Colonic mucosa (tissue), 4 donors: ENCODE measurements at regions not wholly inside any gene's neighbourhood (a gene's known extent, or its start where the extent isn't known, plus 50 kb on each side); places are given as distances from the start of the nearest gene placed in this dataset.
"Not testable (repeated sequence)": the region's sequence is repeated elsewhere in the genome, so short reads cannot be mapped to it uniquely, and the experiment has no call there.

Source experiments
- DNase-seq: peaks from one replicate; pipeline ENCODE4 v3.0.0-alpha.2; 2020
- H3K27ac ChIP-seq: fragments of 200-600 bp; one replicate; pipeline ENCODE4 v1.8.0; 2021
- H3K27me3 ChIP-seq: fragments of 200-600 bp; one replicate; pipeline ENCODE4 v1.8.0; 2021
- H3K36me3 ChIP-seq: fragments of 200-600 bp; one replicate; pipeline ENCODE4 v1.8.0; 2021
- H3K4me1 ChIP-seq: fragments of 200-600 bp; one replicate; pipeline ENCODE4 v1.8.0; 2021; ENCODE audit warnings: mild to moderate bottlenecking
- H3K4me3 ChIP-seq: fragments of 200-600 bp; one replicate; pipeline ENCODE4 v1.8.0; 2021
- H3K9ac ChIP-seq, 2 donors: one replicate each; pipeline ENCODE4 v1.7.0; 2013; ENCODE audit warnings: control low read depth in 2 of 2, low read depth in 2 of 2, low read length in 2 of 2
- H3K9me3 ChIP-seq: fragments of 200-600 bp; one replicate; pipeline ENCODE4 v1.8.0; 2021
- intact Hi-C: fragments of 100-400 bp; cut with DNase I; formaldehyde crosslinking; loops from one replicate; pipeline ENCODE4 v1.14.1; 2022
- donor health status: healthy.
- donor health status: DM: no; HTN: no; CAD: no.
- donor health status: DM: no; HTN: no; CAD: no.

- DNase-seq, H3K36me3 ChIP-seq, H3K4me3 ChIP-seq, H3K4me1 ChIP-seq, H3K27me3 ChIP-seq, H3K27ac ChIP-seq, H3K9me3 ChIP-seq, intact Hi-C loops, H3K9ac ChIP-seq: not testable (repeated sequence)
Measured at GRCh38 chr21:5055027-5055754, 5466.2 kb upstream of the TPTE start.

GRCh38 chr21:5055996-5056962 is 5465.1 kb upstream of the TPTE start:
- H3K9me3 ChIP-seq, H3K36me3 ChIP-seq, H3K27ac ChIP-seq, H3K4me1 ChIP-seq, DNase-seq, H3K27me3 ChIP-seq, intact Hi-C loops, H3K9ac ChIP-seq, H3K4me3 ChIP-seq: not testable (repeated sequence)

GRCh38 chr21:5057077-5057476 is 5464.3 kb upstream of the TPTE start:
- H3K4me1 ChIP-seq, H3K4me3 ChIP-seq, H3K9me3 ChIP-seq, intact Hi-C loops, H3K27me3 ChIP-seq, H3K27ac ChIP-seq, H3K9ac ChIP-seq, H3K36me3 ChIP-seq, DNase-seq: not testable (repeated sequence)

- H3K9ac ChIP-seq, H3K9me3 ChIP-seq, DNase-seq, intact Hi-C loops, H3K36me3 ChIP-seq, H3K4me1 ChIP-seq, H3K27ac ChIP-seq, H3K27me3 ChIP-seq, H3K4me3 ChIP-seq: not testable (repeated sequence)
Measured at GRCh38 chr21:5060364-5061083, 5460.9 kb upstream of the TPTE start.

GRCh38 chr21:5064581-5065142 is 5456.7 kb upstream of the TPTE start:
- H3K4me1 ChIP-seq, intact Hi-C loops, H3K4me3 ChIP-seq, H3K27ac ChIP-seq, H3K9ac ChIP-seq, H3K27me3 ChIP-seq, H3K9me3 ChIP-seq, H3K36me3 ChIP-seq, DNase-seq: not testable (repeated sequence)

- H3K36me3 ChIP-seq, DNase-seq, H3K9me3 ChIP-seq, H3K4me1 ChIP-seq, intact Hi-C loops, H3K4me3 ChIP-seq, H3K27me3 ChIP-seq, H3K9ac ChIP-seq, H3K27ac ChIP-seq: not testable (repeated sequence)
Measured at GRCh38 chr21:5065240-5066211, 5455.9 kb upstream of the TPTE start.

- H3K27ac ChIP-seq, DNase-seq, H3K4me3 ChIP-seq, H3K36me3 ChIP-seq, H3K9ac ChIP-seq, H3K4me1 ChIP-seq, H3K9me3 ChIP-seq, H3K27me3 ChIP-seq, intact Hi-C loops: not testable (repeated sequence)
Measured at GRCh38 chr21:5066682-5067251, 5454.6 kb upstream of the TPTE start.

- H3K4me3 ChIP-seq, H3K9ac ChIP-seq, H3K36me3 ChIP-seq, H3K4me1 ChIP-seq, H3K27me3 ChIP-seq, H3K9me3 ChIP-seq, intact Hi-C loops, DNase-seq, H3K27ac ChIP-seq: not testable (repeated sequence)
Measured at GRCh38 chr21:5067326-5068048, 5453.9 kb upstream of the TPTE start.

GRCh38 chr21:5068649-5069048 is 5452.7 kb upstream of the TPTE start:
- H3K9me3 ChIP-seq, H3K27ac ChIP-seq, intact Hi-C loops, H3K27me3 ChIP-seq, H3K4me3 ChIP-seq, H3K9ac ChIP-seq, H3K36me3 ChIP-seq, H3K4me1 ChIP-seq, DNase-seq: not testable (repeated sequence)

- H3K4me3 ChIP-seq, H3K4me1 ChIP-seq, DNase-seq, H3K27ac ChIP-seq, H3K36me3 ChIP-seq, H3K9me3 ChIP-seq, intact Hi-C loops, H3K27me3 ChIP-seq, H3K9ac ChIP-seq: not testable (repeated sequence)
Measured at GRCh38 chr21:5071180-5071579, 5450.2 kb upstream of the TPTE start.

- H3K4me3 ChIP-seq, H3K27me3 ChIP-seq: not testable (repeated sequence)
Measured at GRCh38 chr21:5076854-5077253, 5444.5 kb upstream of the TPTE start.

More at GRCh38 chr21:5076854-5077253, 5444.5 kb upstream of the TPTE start:
- H3K36me3 ChIP-seq, DNase-seq, H3K4me1 ChIP-seq, H3K27ac ChIP-seq, H3K9ac ChIP-seq, H3K9me3 ChIP-seq, intact Hi-C loops: not testable (repeated sequence)
